ENCODE measurements at regions not wholly inside any gene's neighbourhood (a gene's known extent, or its start where the extent isn't known, plus 50 kb on each side); places are given as distances from the start of the nearest gene placed in this dataset.

DNA sequence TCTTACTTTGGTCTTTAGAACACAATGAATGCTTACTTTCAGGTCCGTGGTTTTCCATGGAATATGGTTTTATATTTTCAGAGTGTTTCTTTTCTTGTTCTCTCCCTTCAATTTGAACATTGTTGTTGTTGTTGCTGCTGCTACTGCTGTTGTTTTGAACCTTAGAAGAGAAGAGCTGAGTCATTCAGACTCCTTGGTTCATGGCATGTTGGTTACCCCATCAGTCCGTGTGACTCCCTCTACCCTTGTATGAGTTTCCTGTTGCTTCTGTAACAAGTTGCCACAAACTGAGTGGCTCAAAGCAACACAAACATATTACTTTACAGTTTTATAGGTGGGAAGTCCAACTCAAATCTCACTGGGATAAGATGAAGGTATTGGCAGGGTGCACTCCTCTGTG is 511.0 kb downstream of the INSC start:
- no peak for DNase-seq

DNA sequence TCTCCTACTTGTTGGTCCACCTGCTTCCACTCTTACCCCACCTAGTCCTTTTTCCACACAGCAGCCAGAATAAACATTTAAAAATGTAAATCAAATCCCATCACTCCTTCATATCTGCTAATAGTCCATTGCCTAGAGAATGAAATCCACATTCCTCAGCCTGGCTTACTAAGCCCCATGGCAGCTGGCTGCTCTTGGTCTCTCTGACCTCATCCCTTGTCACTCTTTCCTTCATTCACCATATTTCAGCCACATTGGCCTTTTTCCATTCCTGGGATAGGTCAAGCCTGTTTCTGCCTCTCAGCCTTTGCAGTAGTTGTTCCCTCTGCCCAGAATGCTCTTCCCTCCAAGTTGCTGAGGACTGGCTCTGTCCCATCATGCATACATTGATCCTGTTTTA is 512.8 kb downstream of the INSC start:
- no peak for DNase-seq

DNA sequence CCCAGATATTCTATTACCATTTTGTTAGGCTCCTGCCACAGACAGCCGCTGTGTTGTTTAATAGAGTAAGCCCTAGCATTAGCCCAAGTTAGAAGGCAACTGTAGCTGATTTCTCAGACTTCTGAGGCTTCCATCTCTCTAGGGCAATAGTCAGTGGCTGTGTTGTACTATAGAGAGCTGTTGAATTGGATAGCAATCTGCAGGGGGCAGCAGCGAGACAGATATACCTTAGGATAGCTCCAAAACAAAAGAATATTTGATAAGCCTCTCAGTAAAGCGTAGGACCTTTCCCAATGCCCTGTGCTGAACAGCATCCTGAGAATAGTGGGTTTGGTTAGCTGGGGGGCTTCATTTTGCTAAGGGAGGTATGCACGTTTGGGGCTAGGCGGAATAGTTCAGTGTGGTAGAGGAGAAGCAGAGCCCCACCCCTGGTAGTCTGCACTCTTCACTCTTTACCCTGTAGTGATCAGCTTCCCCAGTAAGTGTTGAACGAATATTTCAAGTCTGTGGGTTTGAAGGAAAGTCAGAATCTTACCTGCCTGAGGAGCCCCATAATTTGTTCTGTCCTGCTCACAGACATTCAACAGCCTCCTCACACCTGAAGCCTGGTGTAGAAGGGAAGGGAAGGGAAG is 515.1 kb downstream of the INSC start:
- DNase-seq = peak in 1 of 2 experiments; percentile 21

GRCh38 chr11:15630896-15631295 is 516.2 kb downstream of the INSC start:
- DNase-seq = no peak

GRCh38 chr11:15635521-15635920 is 520.8 kb downstream of the INSC start:
- DNase-seq = no peak

DNA sequence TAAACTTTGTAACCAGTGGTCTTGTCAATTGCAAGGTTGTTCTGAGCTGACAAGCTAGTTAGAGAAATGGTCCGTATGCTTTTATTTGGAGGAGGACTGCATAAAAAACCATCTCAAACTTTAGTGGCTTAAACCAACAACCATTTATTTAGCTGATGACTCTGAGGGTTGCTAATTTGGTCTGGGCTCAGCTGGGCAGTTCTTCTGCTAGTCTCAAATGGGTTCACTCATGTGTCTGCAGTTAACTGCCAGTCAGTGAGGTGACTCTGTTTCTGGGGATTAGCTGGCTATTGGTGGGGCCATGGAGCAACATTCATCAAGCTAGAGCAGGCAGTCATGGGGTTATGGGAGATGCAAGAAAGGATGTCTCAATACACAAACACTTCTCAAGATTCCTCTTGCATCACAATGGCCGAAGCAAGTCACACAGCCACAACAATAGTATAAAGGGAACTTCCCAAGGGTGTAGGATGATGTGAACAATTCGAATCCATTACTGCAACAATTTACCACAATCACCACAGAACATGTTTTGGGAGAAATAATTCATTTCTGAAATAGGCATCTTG is 521.9 kb downstream of the INSC start:
- DNase-seq = no peak

DNA sequence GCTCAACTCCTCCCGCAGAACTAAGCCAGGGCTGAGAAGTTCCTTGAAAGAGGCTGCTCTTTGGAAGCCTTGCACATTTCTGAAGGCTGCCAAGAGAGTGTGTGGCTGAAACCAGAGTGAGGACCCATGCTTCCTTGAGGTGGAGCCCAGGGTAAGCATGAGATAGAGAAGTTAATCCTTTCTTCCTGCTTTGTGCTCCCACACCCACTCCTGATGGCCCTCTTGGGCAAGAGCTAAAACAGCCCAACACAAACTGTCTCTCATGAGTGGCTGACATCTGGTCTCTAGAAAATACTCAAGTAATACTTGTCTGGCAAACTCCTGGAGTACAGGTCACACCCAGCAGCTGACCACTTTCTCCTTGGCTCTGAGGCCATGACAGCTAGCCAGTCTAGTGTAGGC is 523.7 kb downstream of the INSC start:
- no peak for DNase-seq

DNA sequence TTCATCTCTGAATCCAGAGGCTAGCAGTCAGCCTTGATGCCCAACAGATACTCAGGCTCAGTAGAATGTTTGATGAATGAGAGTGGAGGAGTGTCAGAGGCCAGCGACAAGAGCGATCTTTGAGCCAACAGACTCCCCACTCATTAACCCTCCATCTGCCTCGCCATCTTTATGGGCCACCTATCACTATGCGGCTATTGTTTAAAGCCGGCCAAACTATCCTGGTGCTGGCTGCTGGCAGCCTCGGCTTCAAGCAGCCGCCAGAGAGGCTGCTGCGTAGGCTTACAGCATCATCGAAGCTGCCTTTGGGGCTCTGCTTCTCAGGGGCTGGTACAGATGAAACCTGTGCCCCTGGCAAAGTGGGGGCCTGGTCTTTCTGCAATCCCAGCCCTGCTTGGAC is 525.6 kb downstream of the INSC start:
- no peak for DNase-seq

DNA sequence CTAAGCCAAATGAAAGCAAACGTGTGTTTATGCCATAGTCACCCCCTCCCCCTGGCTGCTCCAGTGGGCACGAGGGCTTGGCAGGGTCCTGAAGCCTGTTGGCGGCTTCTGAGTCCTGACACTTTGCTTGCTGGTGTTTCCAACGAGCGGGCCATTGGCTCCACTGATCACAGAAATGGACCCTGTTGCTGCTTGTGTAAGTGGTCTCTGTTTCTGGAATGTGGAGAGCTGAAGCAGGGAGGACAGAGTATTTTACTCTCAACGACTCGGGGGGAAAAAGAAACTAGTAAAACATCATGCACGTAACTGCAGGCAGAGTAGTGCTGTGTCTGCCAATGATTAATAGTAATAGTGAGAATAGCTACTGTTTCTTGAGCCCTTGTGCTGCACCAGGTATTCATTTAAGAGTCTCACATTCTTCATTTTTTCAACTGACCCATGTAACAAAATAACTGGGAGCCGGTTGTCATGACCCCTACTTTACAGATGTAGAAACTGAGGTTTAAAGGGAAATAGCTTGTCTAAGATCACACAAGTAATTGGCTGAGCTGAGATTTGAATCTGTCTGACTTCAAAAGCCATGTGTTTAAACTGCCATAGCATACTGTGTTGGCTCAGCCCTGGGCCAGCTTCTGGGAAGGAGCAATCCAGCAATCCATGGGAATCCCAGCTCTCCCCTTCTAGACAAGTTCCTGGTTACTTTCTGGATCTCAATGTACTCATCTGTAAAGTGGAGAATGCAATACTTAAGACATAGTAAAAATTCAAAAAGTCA is 526.7 kb downstream of the INSC start:
- no peak for DNase-seq

DNA sequence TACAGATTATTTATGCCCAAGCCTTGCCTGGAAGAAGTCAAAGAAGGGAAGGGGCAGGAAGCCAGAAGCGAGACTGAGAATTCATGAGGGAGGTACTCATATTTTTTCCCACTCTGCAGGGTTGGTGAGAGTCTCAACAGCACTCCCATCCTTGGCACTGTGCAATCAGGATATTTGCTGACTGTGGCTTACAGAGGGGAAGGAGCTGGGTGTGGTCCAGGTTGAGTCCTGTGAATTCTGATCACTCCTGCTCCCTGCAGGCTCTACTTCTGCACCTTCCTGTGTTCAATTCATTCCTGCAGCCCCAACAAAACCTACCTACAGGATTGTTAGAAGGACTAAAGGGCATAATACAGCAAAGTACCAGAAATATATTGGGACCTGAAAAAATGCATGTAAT is 530.5 kb downstream of the INSC start:
- no peak for DNase-seq

GRCh38 chr11:15649371-15650104 is 534.8 kb downstream of the INSC start:
- no peak for DNase-seq

GRCh38 chr11:15650105-15650938 is 535.6 kb downstream of the INSC start:
- DNase-seq = peak; percentile 24 to 76

DNA sequence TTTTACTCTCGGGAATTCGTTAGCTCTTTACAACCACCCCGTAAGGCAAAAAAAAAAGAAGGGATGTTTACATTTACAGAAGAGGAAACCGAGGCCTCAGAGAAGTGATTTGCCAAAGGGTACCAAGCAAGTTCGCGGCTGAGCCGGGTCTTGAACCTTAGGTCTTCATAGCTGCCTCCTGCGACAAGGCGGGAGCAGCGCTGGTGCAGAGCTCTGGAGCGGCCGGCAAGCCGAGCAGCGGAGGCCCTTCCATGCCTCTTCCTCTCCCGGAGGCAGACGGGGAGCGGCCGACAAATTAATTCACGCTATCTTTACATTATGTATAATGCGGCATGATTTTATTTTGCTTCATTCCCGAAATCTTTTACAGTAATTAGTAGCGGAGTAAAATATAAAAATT is 536.3 kb downstream of the INSC start:
- DNase-seq = no peak

GRCh38 chr11:15651816-15652215 is 537.1 kb downstream of the INSC start:
- DNase-seq = no peak

GRCh38 chr11:15653191-15653710 is 538.5 kb downstream of the INSC start:
- no peak for DNase-seq

GRCh38 chr11:15654451-15654850 is 539.7 kb downstream of the INSC start:
- DNase-seq = no peak

GRCh38 chr11:15655552-15655951 is 540.8 kb downstream of the INSC start:
- DNase-seq = no peak

DNA sequence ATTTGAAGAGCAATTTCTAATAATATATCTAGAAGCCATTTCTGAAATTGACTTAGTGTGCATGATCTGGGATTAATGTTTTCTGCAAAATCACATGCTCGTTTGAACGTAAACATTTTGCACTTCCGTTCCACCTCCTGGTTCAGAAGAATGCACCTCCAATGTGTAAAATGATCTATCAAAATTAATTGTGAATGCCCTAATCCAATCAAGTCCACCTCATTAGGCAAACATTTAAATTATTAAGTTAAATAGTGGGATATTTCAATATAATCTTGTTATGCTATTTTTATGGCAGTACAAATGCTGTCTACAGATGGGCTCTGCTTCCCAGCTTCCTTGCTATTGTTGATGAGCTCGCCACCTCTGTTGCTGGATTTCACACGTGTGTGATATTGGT is 542.5 kb downstream of the INSC start:
- DNase-seq = no peak

- DNase-seq = no peak
Measured at GRCh38 chr11:15660496-15660895, 545.8 kb downstream of the INSC start.

- DNase-seq = no peak
Measured at GRCh38 chr11:15662285-15662684, 547.6 kb downstream of the INSC start.

DNA sequence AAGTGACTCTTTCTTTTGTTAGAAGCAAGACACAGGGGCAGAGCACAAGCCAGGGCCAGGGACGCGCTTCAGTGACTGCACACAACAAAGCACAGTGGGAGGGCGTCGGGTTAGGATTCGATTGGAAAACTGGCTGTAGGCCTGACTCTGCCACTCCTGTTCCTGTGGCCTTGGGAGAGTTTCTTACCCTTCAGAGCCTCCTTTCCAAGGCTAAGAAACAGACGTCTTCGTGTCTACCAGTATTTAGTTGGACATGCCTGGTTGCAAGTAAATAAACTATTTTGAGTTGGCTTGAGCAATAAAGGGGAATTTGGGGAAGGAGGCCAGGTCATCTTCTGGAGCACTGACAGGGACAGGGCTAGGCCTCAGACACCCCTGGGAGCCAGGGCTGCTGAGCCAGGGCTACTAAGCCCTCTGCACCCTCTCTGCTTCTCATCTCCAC is 549.1 kb downstream of the INSC start:
- DNase-seq = no peak

DNA sequence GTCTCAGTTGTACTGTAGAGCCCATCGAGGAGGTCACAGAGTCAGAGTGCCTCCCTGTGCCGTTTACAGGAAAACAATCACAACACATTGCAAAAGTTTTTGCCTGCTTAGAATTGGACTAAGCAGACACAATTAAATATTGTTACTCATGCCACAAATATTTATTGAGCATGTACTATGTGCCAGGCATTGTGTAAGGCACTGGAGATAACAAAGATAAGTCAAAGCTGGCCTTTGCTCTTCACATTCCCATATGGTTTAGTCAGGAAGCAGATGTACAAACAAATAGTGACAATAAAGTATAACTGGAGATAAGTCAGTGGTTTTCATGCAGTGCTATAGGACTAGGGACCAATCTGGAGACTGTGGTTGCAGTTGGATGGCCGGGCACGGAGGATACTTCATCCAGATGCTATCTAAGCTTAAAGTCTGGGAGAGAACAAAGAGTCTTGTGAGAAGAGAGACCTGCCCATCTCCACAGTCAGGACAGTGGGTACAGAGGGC is 550.7 kb downstream of the INSC start:
- peak in 1 of 2 experiments; percentile 19 for DNase-seq
